LNCAP (cell line): ENCODE measurements at regions not wholly inside any gene's neighbourhood (a gene's known extent, or its start where the extent isn't known, plus 50 kb on each side); places are given as distances from the start of the nearest gene placed in this dataset.

Source experiments
- TF ChIP-seq, protein P1 (sequence below): fragments of 450-650 bp; IDR thresholded peaks from 2 replicates; pipeline ENCODE4 v1.5.1; 2017; ENCODE audit warnings: mild to moderate bottlenecking

DNA sequence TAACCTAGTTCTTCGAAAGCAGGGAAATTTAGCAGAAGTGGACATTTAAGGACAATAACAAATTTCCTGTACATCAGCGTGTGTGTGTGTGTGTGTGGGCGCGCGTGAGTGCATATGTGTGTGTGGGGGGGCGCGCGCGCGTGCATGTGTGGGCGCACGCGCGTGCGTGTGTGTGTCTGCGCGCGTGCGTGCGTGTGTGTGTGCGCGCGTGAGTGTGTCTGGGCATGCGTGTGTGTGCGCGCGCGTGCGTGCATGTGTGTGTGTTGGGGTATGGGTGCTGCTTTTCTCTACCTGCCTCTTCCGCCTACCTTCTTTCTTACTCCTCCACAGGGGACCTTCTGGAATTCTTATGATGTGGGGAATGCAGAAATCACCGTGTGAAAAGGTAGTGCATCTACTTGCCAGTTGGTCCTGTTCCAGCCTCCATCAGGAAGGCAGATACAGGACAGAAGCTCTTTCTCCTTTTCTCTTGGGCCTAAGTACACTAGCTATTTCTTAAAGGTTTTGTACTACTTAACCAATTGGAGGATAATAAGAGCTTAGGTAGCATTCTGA, 165.4 kb upstream of the KCNK2 start:
- TF ChIP-seq, protein P1, sequence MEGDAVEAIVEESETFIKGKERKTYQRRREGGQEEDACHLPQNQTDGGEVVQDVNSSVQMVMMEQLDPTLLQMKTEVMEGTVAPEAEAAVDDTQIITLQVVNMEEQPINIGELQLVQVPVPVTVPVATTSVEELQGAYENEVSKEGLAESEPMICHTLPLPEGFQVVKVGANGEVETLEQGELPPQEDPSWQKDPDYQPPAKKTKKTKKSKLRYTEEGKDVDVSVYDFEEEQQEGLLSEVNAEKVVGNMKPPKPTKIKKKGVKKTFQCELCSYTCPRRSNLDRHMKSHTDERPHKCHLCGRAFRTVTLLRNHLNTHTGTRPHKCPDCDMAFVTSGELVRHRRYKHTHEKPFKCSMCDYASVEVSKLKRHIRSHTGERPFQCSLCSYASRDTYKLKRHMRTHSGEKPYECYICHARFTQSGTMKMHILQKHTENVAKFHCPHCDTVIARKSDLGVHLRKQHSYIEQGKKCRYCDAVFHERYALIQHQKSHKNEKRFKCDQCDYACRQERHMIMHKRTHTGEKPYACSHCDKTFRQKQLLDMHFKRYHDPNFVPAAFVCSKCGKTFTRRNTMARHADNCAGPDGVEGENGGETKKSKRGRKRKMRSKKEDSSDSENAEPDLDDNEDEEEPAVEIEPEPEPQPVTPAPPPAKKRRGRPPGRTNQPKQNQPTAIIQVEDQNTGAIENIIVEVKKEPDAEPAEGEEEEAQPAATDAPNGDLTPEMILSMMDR = no peak

DNA sequence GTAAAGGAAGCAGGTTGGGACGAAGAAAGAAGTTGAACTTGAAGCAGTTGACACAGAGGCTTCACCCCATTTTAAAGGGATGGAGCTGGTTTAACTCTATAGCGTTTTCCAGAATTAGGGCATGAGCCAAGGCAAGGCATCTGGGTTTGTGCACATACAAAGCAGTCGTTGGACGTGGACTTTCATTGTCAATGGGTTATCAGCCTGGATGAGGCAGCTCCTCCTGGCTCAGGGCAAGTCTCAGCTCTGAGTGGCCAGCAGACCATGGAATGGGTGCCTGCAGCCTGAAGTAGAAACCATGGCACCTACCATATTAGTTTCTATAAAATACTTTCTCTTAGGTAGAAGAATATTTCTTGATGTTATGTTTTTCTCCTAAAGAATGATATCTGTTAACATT, 163.8 kb upstream of the KCNK2 start:
- TF ChIP-seq, protein P1 = no peak

DNA sequence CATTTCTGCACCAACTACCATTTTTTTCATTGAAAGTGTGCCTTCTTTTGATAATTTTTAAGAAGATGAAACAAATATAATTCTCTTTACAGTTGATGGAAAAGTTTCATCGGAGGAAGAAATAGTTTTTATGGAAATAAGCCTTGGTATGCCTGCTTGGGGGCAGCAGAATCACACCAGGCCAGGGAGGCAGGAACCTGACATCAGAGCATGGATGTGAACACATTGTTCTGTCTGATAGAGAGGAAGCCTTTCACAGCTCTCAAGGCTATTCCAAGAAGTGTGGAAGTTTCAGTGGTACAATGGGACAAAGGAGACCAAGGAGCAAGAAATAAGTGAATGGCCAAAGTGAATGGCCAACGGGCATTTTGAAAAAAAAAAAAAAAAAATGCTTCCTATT, 162.2 kb upstream of the KCNK2 start:
- TF ChIP-seq, protein P1 = no peak

DNA sequence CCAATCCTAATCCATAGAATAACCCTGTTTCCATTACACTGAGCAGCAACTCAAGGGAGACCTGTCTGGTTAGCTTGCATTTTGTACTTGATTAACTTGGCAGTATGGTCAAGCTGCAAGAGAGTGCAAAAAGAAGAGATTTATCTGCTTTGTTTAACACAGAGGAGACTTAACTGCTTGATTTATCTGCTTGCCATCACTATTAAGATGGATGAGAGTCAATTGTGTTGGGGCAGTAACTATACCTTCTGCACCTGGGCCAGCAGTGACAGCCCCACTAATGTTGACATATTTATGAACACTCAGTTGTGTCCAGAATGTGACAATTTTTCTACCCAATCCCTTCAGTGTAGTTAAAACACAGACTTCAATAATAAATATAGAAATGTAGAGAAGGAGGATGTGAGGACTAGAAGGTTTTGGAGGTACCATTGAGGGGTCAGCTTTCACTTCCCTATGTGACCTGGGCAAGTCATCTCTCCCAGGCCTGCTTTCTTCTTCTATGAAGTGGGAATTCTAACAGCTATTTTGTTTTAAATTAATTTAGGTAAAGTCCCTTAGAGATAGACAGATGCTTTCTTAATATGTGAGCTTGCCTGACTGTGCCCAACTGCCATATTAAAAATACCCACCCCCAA, 159.1 kb upstream of the KCNK2 start:
- TF ChIP-seq, protein P1 = no peak

DNA sequence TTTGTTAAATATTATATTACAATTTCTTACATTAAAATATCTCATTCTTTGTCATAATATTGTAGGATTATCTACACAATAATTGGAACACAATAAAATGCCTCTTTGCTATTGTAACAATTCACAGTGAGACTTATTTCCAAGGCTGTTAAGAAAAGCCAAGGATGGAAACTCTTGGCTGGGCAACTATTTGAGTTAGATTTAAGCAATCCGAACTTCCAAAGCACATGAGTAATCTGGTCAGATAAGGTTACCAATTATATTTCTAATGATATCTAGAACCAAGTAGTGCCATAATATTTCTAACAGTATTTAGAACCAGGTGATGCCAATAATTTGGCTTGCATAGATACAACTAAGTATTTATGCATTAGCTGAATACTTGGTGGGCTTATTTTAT, 154.7 kb upstream of the KCNK2 start:
- TF ChIP-seq, protein P1 = no peak

DNA sequence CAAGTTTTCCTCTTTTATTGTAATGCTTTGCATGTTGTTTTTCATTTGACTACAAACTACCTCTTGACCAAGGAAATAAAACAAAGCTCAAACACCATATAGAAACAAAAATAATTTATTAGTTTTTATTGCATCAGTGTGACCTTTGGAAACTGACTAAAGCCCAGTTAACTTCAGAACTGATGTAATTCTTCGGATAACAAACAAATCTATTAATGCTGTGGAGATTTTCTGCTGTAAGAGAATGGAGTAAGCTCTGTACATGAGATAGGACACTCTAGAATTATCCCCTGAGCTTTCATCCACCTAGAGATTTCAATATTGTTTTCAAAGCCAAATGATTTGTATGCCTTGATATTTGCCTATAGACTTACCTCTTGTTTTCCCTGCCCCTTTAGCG, 154.0 kb upstream of the KCNK2 start:
- TF ChIP-seq, protein P1 = no peak

DNA sequence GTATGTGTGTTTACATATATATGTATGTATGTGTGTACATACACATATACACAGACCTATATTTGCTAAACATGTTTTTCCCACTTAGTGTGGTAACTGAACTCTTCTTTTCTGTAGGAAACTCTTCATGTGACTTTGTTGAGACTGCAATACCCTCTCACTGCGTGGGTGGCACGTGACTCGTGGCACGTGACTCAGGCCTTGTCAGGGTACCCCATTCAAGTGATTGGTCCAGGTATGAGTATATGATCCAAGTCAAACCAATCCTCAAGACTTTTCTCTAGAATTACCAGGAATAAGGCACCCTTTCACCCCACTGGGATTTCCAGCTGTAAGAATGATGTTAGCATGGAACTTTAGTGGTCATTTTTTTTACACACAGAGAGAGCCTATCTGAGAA, 149.2 kb upstream of the KCNK2 start:
- TF ChIP-seq, protein P1 = no peak

DNA sequence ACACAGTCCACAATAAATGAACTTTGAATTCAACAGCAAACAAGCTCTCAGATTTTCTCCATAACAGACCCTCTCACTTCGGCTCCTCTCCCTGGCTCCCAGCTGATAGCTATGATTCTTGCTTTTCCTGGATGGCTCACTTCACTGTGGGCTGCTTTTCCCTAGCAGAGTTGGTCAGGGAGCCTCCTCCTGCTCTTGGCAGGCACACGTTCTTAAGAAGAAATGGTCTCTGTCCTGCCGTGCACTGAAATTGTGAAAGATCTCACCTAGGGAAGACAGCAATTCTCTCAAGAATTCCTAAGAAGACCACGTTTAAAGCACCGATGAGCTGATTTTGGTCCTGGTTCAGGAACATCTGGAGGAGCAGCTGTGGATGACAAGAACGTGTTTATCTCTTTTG, 148.5 kb upstream of the KCNK2 start:
- TF ChIP-seq, protein P1 = no peak
